ENCODE measurements at regions not wholly inside any gene's neighbourhood (a gene's known extent, or its start where the extent isn't known, plus 50 kb on each side); places are given as distances from the start of the nearest gene placed in this dataset.

GRCh38 chr10:60508831-60509230 is 119.2 kb upstream of the ANK3 start:
- TF ChIP-seq CTCF (IDR thresholded peaks at IDR 0.05) = no peak
- TF ChIP-seq POLR2A (IDR thresholded peaks at IDR 0.05) = no peak

Measured in adrenal gland (tissue), 5 donors.